ENCODE measurements at regions not wholly inside any gene's neighbourhood (a gene's known extent, or its start where the extent isn't known, plus 50 kb on each side); places are given as distances from the start of the nearest gene placed in this dataset.
A peak's percentile ranks its signal among the peaks of the same experiment; 100 is the strongest.
"Not testable (repeated sequence)": the region's sequence is repeated elsewhere in the genome, so short reads cannot be mapped to it uniquely, and the experiment has no call there.

DNA sequence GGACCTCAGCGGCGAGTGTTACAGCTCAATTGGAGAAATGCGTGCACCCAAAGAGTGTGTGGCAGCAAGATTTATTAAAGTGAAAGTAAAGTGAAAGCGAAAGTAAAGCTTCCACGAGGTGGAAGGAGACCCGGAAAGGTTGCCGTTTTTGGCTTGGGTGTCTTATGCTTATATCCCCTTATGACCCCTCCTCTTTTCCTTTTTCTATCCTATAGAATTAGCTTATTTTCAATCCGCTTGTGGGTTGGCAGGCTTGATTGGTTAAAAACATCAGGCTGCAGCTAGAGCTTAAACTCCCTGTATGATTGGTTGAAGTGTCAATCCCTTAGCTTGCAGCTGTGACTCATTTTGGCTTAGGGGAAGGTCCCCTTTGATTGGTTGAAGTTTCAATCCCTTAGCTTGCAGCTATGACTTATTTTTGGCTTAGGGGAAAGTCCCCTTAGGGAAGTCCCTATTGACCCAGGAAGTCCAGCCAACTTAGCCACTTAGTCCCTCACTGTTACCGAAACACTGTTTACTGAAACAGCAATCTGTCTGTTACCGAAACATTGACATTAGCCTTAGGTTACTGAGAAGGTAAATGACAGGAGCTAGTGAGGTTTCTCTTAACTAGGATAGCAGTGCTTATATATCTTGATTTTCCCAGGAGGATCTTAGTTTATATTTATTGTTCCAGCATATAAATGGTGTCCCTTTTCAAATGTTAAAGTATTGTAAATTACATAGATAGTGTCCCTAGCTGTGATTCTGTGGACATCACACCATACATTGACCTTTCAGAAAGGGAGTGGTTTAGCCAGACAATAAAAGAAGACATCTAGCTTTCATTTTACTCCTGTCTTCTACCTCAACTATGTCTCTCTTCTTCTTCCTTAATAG, 575.8 kb downstream of the DACH1 start:
- Histone ChIP-seq H3K27ac (peak overlapping the region in 3 of 4 donors; percentile 24 to 40 (median 30)), H3K9me3 (no peaks in the 10 kb centered on the region), H3K4me3 (peak overlapping the region in 3 of 4 donors; percentile 18 to 38 (median 25)), H3K36me3 (no peaks in the 10 kb centered on the region), H3K4me1 (no peaks in the 10 kb centered on the region), H3K27me3 (no peaks in the 10 kb centered on the region)
- no peak for FAIRE-seq
- intact Hi-C loops (cut with DNase I) = no loop called here
- peak in 4 of 6 donors; percentile 20 to 55 (median 40) for DNase-seq
- peak; percentile 67 to 76 (median 76) for ATAC-seq
- TF ChIP-seq, protein P1, sequence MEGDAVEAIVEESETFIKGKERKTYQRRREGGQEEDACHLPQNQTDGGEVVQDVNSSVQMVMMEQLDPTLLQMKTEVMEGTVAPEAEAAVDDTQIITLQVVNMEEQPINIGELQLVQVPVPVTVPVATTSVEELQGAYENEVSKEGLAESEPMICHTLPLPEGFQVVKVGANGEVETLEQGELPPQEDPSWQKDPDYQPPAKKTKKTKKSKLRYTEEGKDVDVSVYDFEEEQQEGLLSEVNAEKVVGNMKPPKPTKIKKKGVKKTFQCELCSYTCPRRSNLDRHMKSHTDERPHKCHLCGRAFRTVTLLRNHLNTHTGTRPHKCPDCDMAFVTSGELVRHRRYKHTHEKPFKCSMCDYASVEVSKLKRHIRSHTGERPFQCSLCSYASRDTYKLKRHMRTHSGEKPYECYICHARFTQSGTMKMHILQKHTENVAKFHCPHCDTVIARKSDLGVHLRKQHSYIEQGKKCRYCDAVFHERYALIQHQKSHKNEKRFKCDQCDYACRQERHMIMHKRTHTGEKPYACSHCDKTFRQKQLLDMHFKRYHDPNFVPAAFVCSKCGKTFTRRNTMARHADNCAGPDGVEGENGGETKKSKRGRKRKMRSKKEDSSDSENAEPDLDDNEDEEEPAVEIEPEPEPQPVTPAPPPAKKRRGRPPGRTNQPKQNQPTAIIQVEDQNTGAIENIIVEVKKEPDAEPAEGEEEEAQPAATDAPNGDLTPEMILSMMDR (IDR thresholded peaks at IDR 0.05) = no peak
- 44 to 50% methylated on average over 10 of the region's 10 CpGs for WGBS, 2 donors

DNA sequence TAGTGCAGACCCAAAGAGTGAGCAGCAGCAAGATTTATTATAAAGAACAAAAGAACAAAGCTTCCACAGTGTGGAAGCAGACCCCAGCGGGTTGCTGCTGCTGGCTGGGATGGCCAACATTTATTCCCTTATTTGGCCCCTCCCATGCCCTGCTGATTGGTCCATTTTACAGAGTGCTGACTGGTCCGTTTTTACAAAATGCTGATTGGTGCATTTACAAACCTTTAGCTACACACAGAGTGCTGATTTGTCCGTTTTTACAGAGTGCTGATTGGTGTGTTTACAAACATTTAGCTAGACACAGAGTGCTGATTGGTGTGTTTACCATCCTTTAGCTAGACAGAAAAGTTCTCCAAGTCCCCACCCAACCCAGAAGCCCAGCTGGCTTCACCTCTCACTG, 577.0 kb downstream of the DACH1 start:
- H3K27ac ChIP-seq, FAIRE-seq: not testable (repeated sequence)
- H3K4me3 ChIP-seq = peak overlapping the region in 1 of 4 donors; percentile 25

DNA sequence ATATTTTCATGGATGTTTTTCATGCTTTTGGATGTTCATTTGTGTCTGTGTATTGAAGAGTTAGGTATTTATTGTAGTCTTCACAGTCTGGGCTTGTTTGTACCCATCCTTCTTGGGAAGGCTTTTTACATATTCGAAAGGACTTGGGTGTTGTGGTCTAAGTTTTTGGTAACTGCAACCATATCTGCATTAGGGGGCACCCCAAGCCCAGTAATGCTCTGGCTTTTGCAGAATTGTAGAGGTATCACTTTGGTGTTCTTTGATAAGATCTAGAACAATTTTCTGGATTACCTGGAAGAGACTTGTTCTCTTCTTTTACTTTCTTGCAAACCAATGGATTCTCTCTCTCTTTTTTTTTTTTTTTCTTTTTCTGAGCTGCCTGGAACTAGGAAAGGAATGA, 581.3 kb downstream of the DACH1 start:
- Histone ChIP-seq H3K27ac (no peak overlapping the region), H3K4me3 (no peak overlapping the region), H3K9me3 (peaks cover 0 to 2% (median 0%) of the 10 kb centered on the region in 4 donors), H3K36me3 (no peaks in the 10 kb centered on the region), H3K4me1 (no peaks in the 10 kb centered on the region), H3K27me3 (no peaks in the 10 kb centered on the region)
- TF ChIP-seq, protein P1 (IDR thresholded peaks at IDR 0.05) = no peak
- DNase-seq (peak in 1 of 6 donors; percentile 11), ATAC-seq (no peak), FAIRE-seq (no peak)
- WGBS, 2 donors = 81 to 85% methylated on average over 1 of the region's 1 CpG
- intact Hi-C loops (cut with DNase I) = no loop called here

More for the DNA sequence above, 577.0 kb downstream of the DACH1 start:
- H3K27me3 ChIP-seq; DNase-seq; H3K4me1 ChIP-seq; intact Hi-C loops (cut with DNase I); H3K9me3 ChIP-seq; H3K36me3 ChIP-seq; ATAC-seq: not testable (repeated sequence)
- 53 to 64% methylated on average over 3 of the region's 3 CpGs for WGBS, 2 donors

DNA sequence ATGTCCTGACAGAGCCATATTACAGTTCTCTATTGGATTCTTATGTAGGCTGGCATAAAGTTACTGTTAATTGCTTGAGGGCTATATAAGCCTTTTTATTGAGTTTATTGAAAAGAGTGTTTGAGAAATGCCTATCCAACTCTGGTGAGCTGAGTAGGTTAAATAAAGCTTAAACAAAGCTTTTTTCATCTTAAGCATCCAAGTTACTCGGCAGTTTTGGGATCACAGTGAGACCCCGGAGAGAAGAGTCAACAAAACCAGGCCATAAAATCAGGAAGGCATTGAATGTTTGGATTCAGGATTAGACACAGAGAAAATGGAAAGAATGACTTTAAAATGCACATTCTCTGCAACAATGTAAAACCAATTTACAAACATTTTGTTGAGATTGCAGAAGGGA, 588.5 kb downstream of the DACH1 start:
- Histone ChIP-seq H3K4me3 (no peak overlapping the region), H3K27ac (no peak overlapping the region), H3K4me1 (no peaks in the 10 kb centered on the region), H3K9me3 (peaks cover 0 to 2% (median 0%) of the 10 kb centered on the region in 4 donors), H3K36me3 (no peaks in the 10 kb centered on the region), H3K27me3 (no peaks in the 10 kb centered on the region)
- 71 to 72% methylated on average over 2 of the region's 2 CpGs for WGBS, 2 donors
- TF ChIP-seq, protein P1 (IDR thresholded peaks at IDR 0.05) = no peak
- no peak for FAIRE-seq
- no peak for ATAC-seq
- intact Hi-C loops (cut with DNase I) = no loop called here
- no peak for DNase-seq

DNA sequence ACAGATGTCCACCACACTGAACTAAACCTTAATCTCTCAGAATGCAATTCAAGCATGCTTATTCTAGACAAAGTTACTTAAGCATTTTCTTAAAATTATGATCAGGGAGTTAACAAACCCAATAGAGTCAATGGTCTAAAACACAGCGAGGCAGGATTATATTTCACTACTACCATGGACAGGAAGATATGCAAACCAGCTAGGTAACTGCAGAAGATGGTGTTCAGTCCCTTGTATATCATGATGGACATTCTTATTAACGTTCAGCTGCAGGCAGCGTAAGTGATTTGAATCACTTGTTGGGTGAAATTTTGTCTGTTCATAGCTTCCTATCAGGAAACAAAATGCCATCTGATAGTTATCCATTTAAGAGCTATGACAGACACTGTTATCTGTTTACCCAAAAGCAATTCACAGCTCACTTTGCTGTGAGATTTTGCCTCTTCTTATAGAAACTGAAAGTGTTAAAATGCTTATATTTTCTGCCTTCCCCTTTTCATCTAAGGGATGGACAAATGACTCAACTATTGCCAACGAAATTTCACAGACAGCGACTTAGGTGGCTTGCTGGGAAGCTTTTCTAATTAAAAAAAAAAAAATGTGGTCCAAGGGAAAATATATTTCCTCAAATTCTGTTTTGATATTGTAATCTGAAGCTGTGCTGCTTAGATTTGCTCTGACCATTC, 591.9 kb downstream of the DACH1 start:
- TF ChIP-seq, protein P1 (IDR thresholded peaks at IDR 0.05) = no peak
- WGBS, 2 donors = 66 to 76% methylated on average over 5 of the region's 5 CpGs
- H3K9me3 ChIP-seq = no peaks in the 10 kb centered on the region
- H3K36me3 ChIP-seq = no peaks in the 10 kb centered on the region
- ATAC-seq (no peak), DNase-seq (no peak), FAIRE-seq (no peak)
- no peak overlapping the region for H3K4me3 ChIP-seq
- no peaks in the 10 kb centered on the region for H3K27me3 ChIP-seq
- intact Hi-C loops (cut with DNase I) = no loop called here
- H3K27ac ChIP-seq = no peak overlapping the region
- no peaks in the 10 kb centered on the region for H3K4me1 ChIP-seq
